Lung (tissue), 11 donors: ENCODE measurements at regions not wholly inside any gene's neighbourhood (a gene's known extent, or its start where the extent isn't known, plus 50 kb on each side); places are given as distances from the start of the nearest gene placed in this dataset.
A peak's percentile ranks its signal among the peaks of the same experiment; 100 is the strongest.
"Not testable (repeated sequence)": the region's sequence is repeated elsewhere in the genome, so short reads cannot be mapped to it uniquely, and the experiment has no call there.

Experiments
- ATAC-seq: fragments of 200-7000 bp; cut with Tn5 transposase; one replicate; pipeline ENCODE4 v1.9.1; 2020; ENCODE audit warnings: moderate number of reproducible peaks; ENCODE audit not compliant: insufficient read depth, low FRiP score
- DNase-seq, 3 donors: peaks; one replicate each; pipeline ENCODE4 v3.0.0-alpha.2; 2013 to 2017
- H3K27ac ChIP-seq, 2 donors: one replicate each; pipeline ENCODE4 v1.5.1; 2013; ENCODE audit warnings: mild to moderate bottlenecking in 2 of 2, moderate library complexity in 2 of 2, control low read depth in 1 of 2, inconsistent platforms in 1 of 2, low read depth in 1 of 2, low read length in 1 of 2
- H3K27me3 ChIP-seq, 3 donors: one replicate each; pipeline ENCODE4 v1.5.1; 2013; ENCODE audit warnings: low read length in 2 of 3; ENCODE audit not compliant: control insufficient read depth in 3 of 3, insufficient read depth in 3 of 3
- H3K36me3 ChIP-seq, 4 donors: one replicate each; pipeline ENCODE4 v1.5.1; 2013; ENCODE audit warnings: low read length in 4 of 4, mild to moderate bottlenecking in 1 of 4, moderate library complexity in 1 of 4; ENCODE audit not compliant: control insufficient read depth in 4 of 4, insufficient read depth in 4 of 4
- H3K4me1 ChIP-seq, 5 donors: one replicate each; pipeline ENCODE4 v1.5.1; 2013; ENCODE audit warnings: low read length in 5 of 5, mild to moderate bottlenecking in 2 of 5, moderate library complexity in 1 of 5; ENCODE audit not compliant: control insufficient read depth in 5 of 5, insufficient read depth in 5 of 5
- H3K4me3 ChIP-seq: one replicate; pipeline ENCODE4 v1.5.1; 2013; ENCODE audit warnings: mild to moderate bottlenecking, control low read depth, moderate library complexity
- H3K9ac ChIP-seq, 2 donors: one replicate each; pipeline ENCODE4 v1.5.1; 2013; ENCODE audit warnings: low read length in 2 of 2, control low read depth in 1 of 2; ENCODE audit not compliant: insufficient read depth in 1 of 2
- H3K9me3 ChIP-seq, 4 donors: one replicate each; pipeline ENCODE4 v1.5.1; 2013; ENCODE audit warnings: low read length in 3 of 4, mild to moderate bottlenecking in 1 of 4, moderate library complexity in 1 of 4; ENCODE audit not compliant: control insufficient read depth in 4 of 4, insufficient read depth in 3 of 4
- CTCF ChIP-seq: IDR thresholded peaks from 2 replicates; pipeline ENCODE4 v1.5.1; 2012; ENCODE audit warnings: mild to moderate bottlenecking; ENCODE audit errors: control extremely low read depth, extremely low read depth
- WGBS, 2 donors: extraction: QIAGEN DNeasy Blood & Tissue Kit; methylation state at CpG; one replicate each; pipeline ENCODE4 v1.1.7; 2013; 5-methylcytosine and 5-hydroxymethylcytosine counted together
- donor health status: control.
- donor health status: control.
- donor health status: Bipolar disorder and iron deficiency.
- donor health status: healthy.
- donor health status: DM: yes; HTN: yes; CAD: no.

GRCh38 chr14:104401785-104402184, 177.8 kb upstream of the C14orf180 start:
- TF ChIP-seq CTCF: no peak
- no peak overlapping the region for H3K9ac ChIP-seq
- 86 to 90% methylated on average over 4 of the region's 4 CpGs for WGBS, 2 donors
- ATAC-seq (no peak), DNase-seq (no peak)
- H3K36me3 ChIP-seq: no peaks in the 10 kb centered on the region
- H3K4me1 ChIP-seq: peaks cover 0 to 8% (median 0%) of the 10 kb centered on the region in 5 donors
- H3K27ac ChIP-seq: no peak overlapping the region
- H3K4me3 ChIP-seq: no peak overlapping the region
- H3K9me3 ChIP-seq: peaks cover 0 to 16% (median 4%) of the 10 kb centered on the region in 4 donors
- H3K27me3 ChIP-seq: peaks cover 0 to 4% (median 0%) of the 10 kb centered on the region in 3 donors

- not testable (repeated sequence) for H3K9ac ChIP-seq, H3K36me3 ChIP-seq, DNase-seq, H3K27me3 ChIP-seq, H3K27ac ChIP-seq, ATAC-seq, H3K4me3 ChIP-seq, H3K4me1 ChIP-seq
- H3K9me3 ChIP-seq: peaks cover 0 to 15% (median 4%) of the 10 kb centered on the region in 4 donors
- whole genome bisulfite sequencing, 2 donors: 93 to 94% methylated on average over 4 of the region's 4 CpGs
Observed at GRCh38 chr14:104402303-104402702, 177.3 kb upstream of the C14orf180 start.

DNA sequence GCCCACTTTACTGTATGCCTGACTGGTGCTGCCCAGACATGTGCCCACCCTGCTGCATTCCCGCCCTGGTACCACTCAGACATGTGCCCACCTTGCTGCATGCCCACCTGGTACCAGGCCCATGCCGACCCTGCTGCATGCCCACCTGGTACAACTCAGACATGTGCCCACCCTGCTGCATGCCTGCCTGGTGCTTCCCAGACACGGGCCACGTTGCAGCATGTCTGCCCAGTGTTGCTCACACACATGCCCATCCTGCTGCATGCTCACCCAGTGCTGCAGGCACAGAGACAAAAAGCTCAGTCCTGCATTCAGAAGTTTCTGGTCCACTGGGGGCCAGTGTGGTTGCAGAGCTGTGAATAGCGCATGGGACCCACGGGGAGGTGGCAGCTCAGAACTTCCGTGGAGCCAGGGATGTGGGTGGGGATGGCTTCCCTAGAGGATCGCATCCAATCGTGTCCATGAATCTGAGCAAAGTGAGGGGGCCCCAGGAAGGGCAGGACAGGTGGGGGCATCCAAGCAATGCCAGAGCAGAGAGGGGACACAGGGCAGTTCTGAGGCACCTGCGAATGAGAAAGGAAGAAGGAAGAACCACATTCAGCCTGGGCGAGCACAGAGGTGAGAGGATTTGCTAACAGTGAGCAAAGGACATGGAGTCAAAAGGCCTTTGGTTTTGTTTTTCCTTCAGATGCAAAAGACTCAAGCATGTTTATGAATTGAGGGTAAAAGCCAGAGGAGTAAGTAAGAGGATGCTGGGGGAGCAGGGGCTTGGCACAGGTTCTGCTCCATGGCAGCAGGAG, 175.9 kb upstream of the C14orf180 start:
- DNase-seq (no peak), ATAC-seq (no peak)
- Histone ChIP-seq H3K4me3 (no peak overlapping the region), H3K9ac (no peak overlapping the region), H3K27ac (no peak overlapping the region), H3K36me3 (no peaks in the 10 kb centered on the region), H3K9me3 (peaks cover 0 to 13% (median 2%) of the 10 kb centered on the region in 4 donors), H3K27me3 (peaks cover 0 to 4% (median 0%) of the 10 kb centered on the region in 3 donors), H3K4me1 (peaks cover 0 to 8% (median 0%) of the 10 kb centered on the region in 5 donors)
- TF ChIP-seq CTCF: no peak
- WGBS, 2 donors: 87 to 90% methylated on average over 11 of the region's 11 CpGs

- 81 to 88% methylated on average over 7 of the region's 7 CpGs for WGBS, 2 donors
- Histone ChIP-seq H3K4me3 (no peak overlapping the region), H3K9ac (no peak overlapping the region), H3K36me3 (no peaks in the 10 kb centered on the region), H3K27ac (peak overlapping the region in 1 of 2 donors; percentile 22), H3K27me3 (peaks cover 0 to 4% (median 0%) of the 10 kb centered on the region in 3 donors), H3K4me1 (peaks cover 0 to 8% (median 0%) of the 10 kb centered on the region in 5 donors), H3K9me3 (peaks cover 0 to 10% (median 2%) of the 10 kb centered on the region in 4 donors)
- no peak for TF ChIP-seq CTCF
- no peak for DNase-seq
- no peak for ATAC-seq
Observed at GRCh38 chr14:104404922-104405321, 174.6 kb upstream of the C14orf180 start.
